DOHH2 (cell line): ENCODE measurements at regions not wholly inside any gene's neighbourhood (a gene's known extent, or its start where the extent isn't known, plus 50 kb on each side); places are given as distances from the start of the nearest gene placed in this dataset.

Source experiments
- H3F3A ChIP-seq: fragments of 200-600 bp; sonication (generic), shearing (Covaris generic); 2 replicates; pipeline ENCODE4 v1.6.0; 2016; ENCODE audit warnings: antibody characterized with exemption, mild to moderate bottlenecking; ENCODE audit not compliant: control insufficient read depth, insufficient read depth
- H3K27ac ChIP-seq: fragments of 200-600 bp; sonication (generic); 2 replicates; pipeline ENCODE4 v1.5.1; 2014; ENCODE audit warnings: low read depth, mild to moderate bottlenecking, low read length, moderate library complexity
- H3K27me3 ChIP-seq: fragments of 200-600 bp; sonication (generic); 2 replicates; pipeline ENCODE4 v1.6.1; 2014; ENCODE audit warnings: mild to moderate bottlenecking, low read length, mixed read lengths; ENCODE audit not compliant: control insufficient read depth
- H3K36me3 ChIP-seq: fragments of 200-600 bp; sonication (generic); 2 replicates; pipeline ENCODE4 v1.6.1; 2014; ENCODE audit warnings: mild to moderate bottlenecking, low read length, moderate library complexity, mixed read lengths; ENCODE audit not compliant: control insufficient read depth
- H3K4me1 ChIP-seq: fragments of 200-600 bp; sonication (generic); 2 replicates; pipeline ENCODE4 v1.6.1; 2014; ENCODE audit warnings: mild to moderate bottlenecking, low read length, mixed read lengths; ENCODE audit not compliant: control insufficient read depth
- H3K4me2 ChIP-seq: fragments of 200-600 bp; sonication (generic); 2 replicates; pipeline ENCODE4 v1.6.0; 2014; ENCODE audit warnings: mild to moderate bottlenecking, low read length, moderate library complexity
- H3K4me3 ChIP-seq: fragments of 200-600 bp; sonication (generic); 2 replicates; pipeline ENCODE4 v1.5.1; 2014; ENCODE audit warnings: mild to moderate bottlenecking, low read length, mixed read lengths
- H3K79me2 ChIP-seq: fragments of 200-600 bp; sonication (generic); 2 replicates; pipeline ENCODE4 v1.6.1; 2014; ENCODE audit warnings: mild to moderate bottlenecking, low read length, mixed read lengths; ENCODE audit not compliant: control insufficient read depth
- H3K9me2 ChIP-seq: fragments of 200-600 bp; sonication (generic); replicated peaks from 2 replicates; pipeline ENCODE4 v1.6.1; 2014; ENCODE audit warnings: mild to moderate bottlenecking, low read length, mixed read lengths; ENCODE audit not compliant: control insufficient read depth
- H3K9me3 ChIP-seq: fragments of 200-600 bp; sonication (generic); 2 replicates; pipeline ENCODE4 v1.6.1; 2014; ENCODE audit warnings: antibody characterized with exemption, low read length, mixed read lengths; ENCODE audit not compliant: control insufficient read depth, insufficient read depth
- H4K20me1 ChIP-seq: fragments of 200-600 bp; sonication (generic); 2 replicates; pipeline ENCODE4 v1.6.0; 2014; ENCODE audit warnings: low read depth, mild to moderate bottlenecking, antibody characterized with exemption, low read length, moderate library complexity; ENCODE audit not compliant: control insufficient read depth, insufficient read depth
- EZH2phosphoT487 ChIP-seq: fragments of 200-600 bp; sonication (generic); IDR thresholded peaks from 2 replicates; pipeline ENCODE4 v1.6.1; 2017; ENCODE audit warnings: borderline replicate concordance, mild to moderate bottlenecking, antibody characterized with exemption, low read length, moderate library complexity, mixed read lengths
- TF ChIP-seq, protein P1 (sequence below): fragments of 200-600 bp; sonication (generic); IDR thresholded peaks from one replicate; pipeline ENCODE4 v1.5.1; 2014; ENCODE audit warnings: antibody characterized with exemption, mild to moderate bottlenecking, low read depth, low read length; ENCODE audit not compliant: poor library complexity, severe bottlenecking

DNA sequence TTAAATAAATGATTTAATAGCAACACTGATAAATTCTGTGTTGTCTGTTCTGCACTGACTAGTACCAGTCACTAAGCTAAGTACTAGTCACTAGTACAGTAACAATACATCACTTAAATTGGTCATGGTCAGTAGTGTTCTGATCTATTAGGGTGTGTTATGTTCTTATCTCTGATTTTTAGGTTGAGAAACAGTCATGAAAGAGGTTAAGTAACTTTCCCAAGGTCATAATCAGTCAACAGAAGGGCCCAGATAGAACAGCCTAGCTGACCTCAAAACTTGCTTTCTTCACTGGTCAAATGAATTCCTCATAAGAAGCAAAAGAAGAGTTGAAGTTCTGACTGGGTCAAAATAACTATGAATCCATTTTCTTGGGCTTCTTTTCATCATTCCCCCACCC, 1492.7 kb downstream of the MAT2B start:
- H3K36me3 ChIP-seq: no peaks in the 10 kb centered on the region
- no peak overlapping the region for H3K4me3 ChIP-seq
- H4K20me1 ChIP-seq: no peaks in the 10 kb centered on the region
- no peaks in the 10 kb centered on the region for H3K79me2 ChIP-seq
- H3K9me3 ChIP-seq: no peaks in the 10 kb centered on the region
- no peaks in the 10 kb centered on the region for H3K4me1 ChIP-seq
- H3K9me2 ChIP-seq: no peaks in the 10 kb centered on the region
- no peaks in the 10 kb centered on the region for H3F3A ChIP-seq
- no peaks in the 10 kb centered on the region for H3K27me3 ChIP-seq
- H3K27ac ChIP-seq: no peak overlapping the region
- H3K4me2 ChIP-seq: no peak overlapping the region
- TF ChIP-seq, protein P1, sequence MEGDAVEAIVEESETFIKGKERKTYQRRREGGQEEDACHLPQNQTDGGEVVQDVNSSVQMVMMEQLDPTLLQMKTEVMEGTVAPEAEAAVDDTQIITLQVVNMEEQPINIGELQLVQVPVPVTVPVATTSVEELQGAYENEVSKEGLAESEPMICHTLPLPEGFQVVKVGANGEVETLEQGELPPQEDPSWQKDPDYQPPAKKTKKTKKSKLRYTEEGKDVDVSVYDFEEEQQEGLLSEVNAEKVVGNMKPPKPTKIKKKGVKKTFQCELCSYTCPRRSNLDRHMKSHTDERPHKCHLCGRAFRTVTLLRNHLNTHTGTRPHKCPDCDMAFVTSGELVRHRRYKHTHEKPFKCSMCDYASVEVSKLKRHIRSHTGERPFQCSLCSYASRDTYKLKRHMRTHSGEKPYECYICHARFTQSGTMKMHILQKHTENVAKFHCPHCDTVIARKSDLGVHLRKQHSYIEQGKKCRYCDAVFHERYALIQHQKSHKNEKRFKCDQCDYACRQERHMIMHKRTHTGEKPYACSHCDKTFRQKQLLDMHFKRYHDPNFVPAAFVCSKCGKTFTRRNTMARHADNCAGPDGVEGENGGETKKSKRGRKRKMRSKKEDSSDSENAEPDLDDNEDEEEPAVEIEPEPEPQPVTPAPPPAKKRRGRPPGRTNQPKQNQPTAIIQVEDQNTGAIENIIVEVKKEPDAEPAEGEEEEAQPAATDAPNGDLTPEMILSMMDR: no peak
- no peak for TF ChIP-seq EZH2phosphoT487

DNA sequence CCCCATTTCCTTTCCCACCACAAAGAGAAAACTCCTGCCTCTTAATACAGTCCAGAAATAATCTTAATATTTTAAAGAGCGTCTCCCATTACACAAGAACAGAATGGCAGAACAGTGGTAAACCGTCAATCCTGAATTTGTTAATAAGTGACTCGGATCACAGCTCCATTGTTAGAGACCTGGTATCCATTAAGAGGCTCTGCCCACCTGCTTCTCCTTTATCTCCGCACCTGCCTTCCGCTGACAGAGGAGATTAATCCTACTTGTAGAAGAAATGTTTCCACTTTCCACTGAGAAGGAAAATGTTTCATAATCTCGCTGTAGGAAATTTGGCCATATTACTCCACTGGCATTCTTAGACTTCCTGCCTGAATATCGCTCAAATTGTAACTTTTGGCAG, 1493.2 kb downstream of the MAT2B start:
- Histone ChIP-seq H3K27ac (no peak overlapping the region), H3K36me3 (no peaks in the 10 kb centered on the region), H3F3A (no peaks in the 10 kb centered on the region), H3K4me3 (no peak overlapping the region), H4K20me1 (no peaks in the 10 kb centered on the region), H3K27me3 (no peaks in the 10 kb centered on the region), H3K4me2 (no peak overlapping the region), H3K9me3 (no peaks in the 10 kb centered on the region), H3K4me1 (no peaks in the 10 kb centered on the region), H3K79me2 (no peaks in the 10 kb centered on the region), H3K9me2 (no peaks in the 10 kb centered on the region)
- TF ChIP-seq, protein P1: no peak

DNA sequence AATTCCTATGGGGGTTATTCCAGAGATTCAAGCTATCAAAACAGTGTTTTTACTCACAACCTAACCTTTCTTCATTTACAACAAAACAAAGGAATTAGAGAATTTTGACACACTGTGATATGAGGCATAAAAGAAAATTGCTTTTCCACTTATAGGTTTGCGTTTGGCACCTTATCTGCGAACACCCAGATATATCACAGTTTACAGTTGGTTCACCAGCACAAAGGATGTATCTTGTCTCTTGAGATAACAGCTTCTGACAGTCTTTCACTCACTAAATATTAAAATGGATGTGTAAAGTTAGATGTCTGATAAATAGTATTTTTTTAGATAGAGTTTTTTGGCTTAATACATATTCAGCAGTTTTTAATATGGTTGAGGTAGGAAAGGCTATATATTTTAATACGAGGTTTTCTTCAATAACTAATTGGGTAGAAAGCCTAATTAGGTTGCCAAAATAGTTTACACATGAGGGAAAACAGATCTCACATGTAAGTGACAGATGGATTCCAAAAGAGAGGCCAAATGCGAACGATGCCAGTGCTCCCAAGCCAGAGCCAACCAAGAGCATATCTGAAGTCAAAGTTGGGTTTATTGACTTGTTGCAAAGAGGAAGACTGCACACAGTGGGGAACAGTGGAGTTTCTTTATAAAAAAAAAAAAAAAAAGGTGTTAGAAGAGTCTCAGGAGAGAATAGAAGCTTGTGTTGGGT, 1495.2 kb downstream of the MAT2B start:
- Histone ChIP-seq H3K9me3 (no peaks in the 10 kb centered on the region), H3K36me3 (no peaks in the 10 kb centered on the region), H3K79me2 (no peaks in the 10 kb centered on the region), H3K27me3 (no peaks in the 10 kb centered on the region), H4K20me1 (no peaks in the 10 kb centered on the region), H3K9me2 (no peaks in the 10 kb centered on the region), H3K4me1 (no peaks in the 10 kb centered on the region), H3K27ac (no peak overlapping the region), H3K4me3 (no peak overlapping the region), H3K4me2 (no peak overlapping the region), H3F3A (no peaks in the 10 kb centered on the region)
- TF ChIP-seq, protein P1: no peak
- TF ChIP-seq EZH2phosphoT487: no peak
